ENCODE measurements at regions not wholly inside any gene's neighbourhood (a gene's known extent, or its start where the extent isn't known, plus 50 kb on each side); places are given as distances from the start of the nearest gene placed in this dataset.

DNA sequence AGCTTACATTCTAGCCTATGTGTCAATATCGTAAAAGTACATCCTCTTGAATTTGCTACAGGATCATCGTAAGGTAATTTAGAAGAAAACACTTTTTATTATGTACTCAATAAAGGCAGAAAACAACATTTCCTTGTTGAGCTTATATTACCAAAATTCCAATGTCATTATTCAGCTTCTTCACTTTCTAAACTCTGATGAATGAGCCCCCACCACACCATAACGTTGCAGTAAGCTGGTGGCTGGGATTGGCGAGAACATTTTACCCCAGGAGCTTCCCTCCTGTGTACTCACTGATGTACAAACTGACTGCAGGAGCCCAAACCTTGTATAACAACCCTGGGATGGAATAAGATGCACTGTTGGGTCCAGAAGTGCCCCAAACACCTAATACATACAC is 238.1 kb upstream of the MARCKS start:
- Histone ChIP-seq H3K4me3 (ENCODE audit: insufficient read depth, low read depth, low read length) (no peak overlapping the region), H3K9me3 (ENCODE audit: insufficient read depth, low read depth, low read length) (no peaks in the 10 kb centered on the region), H3K4me2 (ENCODE audit: low read length) (no peak overlapping the region), H2AFZ (ENCODE audit: low read depth, low read length) (no peak overlapping the region), H3K4me1 (ENCODE audit: insufficient read depth, low read length) (no peaks in the 10 kb centered on the region), H3K27ac (ENCODE audit: low read depth, low read length) (no peak overlapping the region), H4K20me1 (ENCODE audit: insufficient read depth, low read length) (no peaks in the 10 kb centered on the region), H3K36me3 (ENCODE audit: insufficient read depth, low read length) (no peaks in the 10 kb centered on the region), H3K79me2 (ENCODE audit: insufficient read depth, low read length) (no peaks in the 10 kb centered on the region), H3K27me3 (ENCODE audit: insufficient read depth, low read length) (no peaks in the 10 kb centered on the region), H3K9ac (ENCODE audit: low read length) (no peak overlapping the region)
- no peaks in the 10 kb centered on the region for H3K36me3 Mint-ChIP-seq (ENCODE audit: low read depth, unreplicated experiment)
- no peak overlapping the region for H3K4me3 Mint-ChIP-seq (ENCODE audit: unreplicated experiment)
- FAIRE-seq: no peak
- H3K9me3 Mint-ChIP-seq (ENCODE audit: unreplicated experiment): peaks cover 2% of the 10 kb centered on the region
- TF ChIP-seq EZH2 (IDR thresholded peaks at IDR 0.05; ENCODE audit: insufficient read depth, low read length): no peak
- TF ChIP-seq, protein P1, sequence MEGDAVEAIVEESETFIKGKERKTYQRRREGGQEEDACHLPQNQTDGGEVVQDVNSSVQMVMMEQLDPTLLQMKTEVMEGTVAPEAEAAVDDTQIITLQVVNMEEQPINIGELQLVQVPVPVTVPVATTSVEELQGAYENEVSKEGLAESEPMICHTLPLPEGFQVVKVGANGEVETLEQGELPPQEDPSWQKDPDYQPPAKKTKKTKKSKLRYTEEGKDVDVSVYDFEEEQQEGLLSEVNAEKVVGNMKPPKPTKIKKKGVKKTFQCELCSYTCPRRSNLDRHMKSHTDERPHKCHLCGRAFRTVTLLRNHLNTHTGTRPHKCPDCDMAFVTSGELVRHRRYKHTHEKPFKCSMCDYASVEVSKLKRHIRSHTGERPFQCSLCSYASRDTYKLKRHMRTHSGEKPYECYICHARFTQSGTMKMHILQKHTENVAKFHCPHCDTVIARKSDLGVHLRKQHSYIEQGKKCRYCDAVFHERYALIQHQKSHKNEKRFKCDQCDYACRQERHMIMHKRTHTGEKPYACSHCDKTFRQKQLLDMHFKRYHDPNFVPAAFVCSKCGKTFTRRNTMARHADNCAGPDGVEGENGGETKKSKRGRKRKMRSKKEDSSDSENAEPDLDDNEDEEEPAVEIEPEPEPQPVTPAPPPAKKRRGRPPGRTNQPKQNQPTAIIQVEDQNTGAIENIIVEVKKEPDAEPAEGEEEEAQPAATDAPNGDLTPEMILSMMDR (IDR thresholded peaks at IDR 0.05; ENCODE audit: insufficient read depth, low read depth, low read length): no peak
- no peak overlapping the region for H3K27ac Mint-ChIP-seq (ENCODE audit: unreplicated experiment)
- peaks cover 7% of the 10 kb centered on the region for H3K4me1 Mint-ChIP-seq (ENCODE audit: low read depth, unreplicated experiment)
- peak; percentile 44 for DNase-seq (ENCODE audit: low read depth)
- H3K27me3 Mint-ChIP-seq (ENCODE audit: low read depth, unreplicated experiment): no peaks in the 10 kb centered on the region

DNA sequence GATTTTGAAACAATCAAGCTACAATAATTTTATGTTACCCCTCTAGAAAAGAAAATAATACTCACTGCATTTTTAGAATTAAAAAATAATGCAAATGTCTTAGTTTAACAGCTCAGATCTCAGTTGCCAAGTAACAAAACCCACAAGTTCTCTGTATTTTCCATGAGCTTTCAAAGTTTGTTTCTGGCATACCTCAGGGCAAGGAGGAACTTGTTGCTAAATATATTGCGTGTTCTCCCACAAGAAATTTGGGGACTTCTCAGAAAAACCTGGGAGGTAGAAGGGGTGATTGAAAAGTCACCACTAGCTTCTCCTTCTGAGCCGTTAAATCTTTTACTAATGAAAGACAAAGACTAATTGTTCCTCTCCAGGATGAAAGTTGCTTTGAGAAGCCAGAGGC is 236.8 kb upstream of the MARCKS start:
- Histone ChIP-seq H3K27ac (ENCODE audit: low read depth, low read length) (no peak overlapping the region), H3K9me3 (ENCODE audit: insufficient read depth, low read depth, low read length) (no peaks in the 10 kb centered on the region), H2AFZ (ENCODE audit: low read depth, low read length) (no peak overlapping the region), H3K36me3 (ENCODE audit: insufficient read depth, low read length) (no peaks in the 10 kb centered on the region), H3K79me2 (ENCODE audit: insufficient read depth, low read length) (no peaks in the 10 kb centered on the region), H3K4me2 (ENCODE audit: low read length) (no peak overlapping the region), H3K4me1 (ENCODE audit: insufficient read depth, low read length) (no peaks in the 10 kb centered on the region), H3K4me3 (ENCODE audit: insufficient read depth, low read depth, low read length) (no peak overlapping the region), H3K9ac (ENCODE audit: low read length) (no peak overlapping the region), H3K27me3 (ENCODE audit: insufficient read depth, low read length) (no peaks in the 10 kb centered on the region), H4K20me1 (ENCODE audit: insufficient read depth, low read length) (no peaks in the 10 kb centered on the region)
- Mint-ChIP-seq H3K4me1 (ENCODE audit: low read depth, unreplicated experiment) (peaks cover 7% of the 10 kb centered on the region), H3K36me3 (ENCODE audit: low read depth, unreplicated experiment) (no peaks in the 10 kb centered on the region), H3K9me3 (ENCODE audit: unreplicated experiment) (no peaks in the 10 kb centered on the region), H3K27ac (ENCODE audit: unreplicated experiment) (no peak overlapping the region), H3K27me3 (ENCODE audit: low read depth, unreplicated experiment) (no peaks in the 10 kb centered on the region), H3K4me3 (ENCODE audit: unreplicated experiment) (no peak overlapping the region)
- TF ChIP-seq, protein P1 (IDR thresholded peaks at IDR 0.05; ENCODE audit: insufficient read depth, low read depth, low read length): no peak
- no peak for TF ChIP-seq EZH2 (IDR thresholded peaks at IDR 0.05; ENCODE audit: insufficient read depth, low read length)
- DNase-seq (ENCODE audit: low read depth): no peak
- no peak for FAIRE-seq

DNA sequence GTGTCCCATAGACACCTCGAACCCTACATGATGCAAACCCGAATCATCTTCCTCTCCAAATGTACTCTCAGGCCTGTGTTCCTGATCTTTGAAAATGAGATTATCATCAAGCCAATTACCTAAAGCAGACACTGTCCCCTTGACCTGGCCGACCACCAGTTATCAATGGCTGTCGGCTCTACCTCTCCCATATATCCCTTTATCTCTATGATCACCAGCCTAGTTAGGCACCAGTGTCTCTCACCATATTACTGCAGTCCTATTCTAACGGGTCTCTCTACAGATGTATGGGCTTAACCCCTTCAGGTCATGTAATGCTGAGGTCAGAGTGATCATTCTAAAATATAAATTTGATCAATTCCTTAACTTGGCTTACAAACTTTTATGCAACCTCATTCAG is 234.9 kb upstream of the MARCKS start:
- Histone ChIP-seq H3K79me2 (ENCODE audit: insufficient read depth, low read length) (no peaks in the 10 kb centered on the region), H4K20me1 (ENCODE audit: insufficient read depth, low read length) (no peaks in the 10 kb centered on the region), H3K4me1 (ENCODE audit: insufficient read depth, low read length) (no peaks in the 10 kb centered on the region), H3K27me3 (ENCODE audit: insufficient read depth, low read length) (no peaks in the 10 kb centered on the region), H3K9me3 (ENCODE audit: insufficient read depth, low read depth, low read length) (no peaks in the 10 kb centered on the region), H3K4me3 (ENCODE audit: insufficient read depth, low read depth, low read length) (no peak overlapping the region), H3K9ac (ENCODE audit: low read length) (no peak overlapping the region), H2AFZ (ENCODE audit: low read depth, low read length) (no peak overlapping the region), H3K4me2 (ENCODE audit: low read length) (no peak overlapping the region), H3K36me3 (ENCODE audit: insufficient read depth, low read length) (no peaks in the 10 kb centered on the region), H3K27ac (ENCODE audit: low read depth, low read length) (no peak overlapping the region)
- Mint-ChIP-seq H3K27me3 (ENCODE audit: low read depth, unreplicated experiment) (no peaks in the 10 kb centered on the region), H3K4me3 (ENCODE audit: unreplicated experiment) (no peak overlapping the region), H3K27ac (ENCODE audit: unreplicated experiment) (no peak overlapping the region), H3K9me3 (ENCODE audit: unreplicated experiment) (no peaks in the 10 kb centered on the region), H3K36me3 (ENCODE audit: low read depth, unreplicated experiment) (no peaks in the 10 kb centered on the region), H3K4me1 (ENCODE audit: low read depth, unreplicated experiment) (peaks cover 7% of the 10 kb centered on the region)
- no peak for TF ChIP-seq EZH2 (IDR thresholded peaks at IDR 0.05; ENCODE audit: insufficient read depth, low read length)
- TF ChIP-seq, protein P1 (IDR thresholded peaks at IDR 0.05; ENCODE audit: insufficient read depth, low read depth, low read length): no peak
- FAIRE-seq (no peak), DNase-seq (ENCODE audit: low read depth) (no peak)
